Naive thymus-derived CD8-positive, alpha-beta T cell (primary cell): ENCODE measurements at regions not wholly inside any gene's neighbourhood (a gene's known extent, or its start where the extent isn't known, plus 50 kb on each side); places are given as distances from the start of the nearest gene placed in this dataset.
A peak's percentile ranks its signal among the peaks of the same experiment; 100 is the strongest.
"Not testable (repeated sequence)": the region's sequence is repeated elsewhere in the genome, so short reads cannot be mapped to it uniquely, and the experiment has no call there.

Experiments used
- ATAC-seq, 2 donors: fragments of 150-1000 bp; cut with Tn5 transposase in 1 of 2; sonication (Bioruptor Pico), chemical (Tn5 transposase) in 1 of 2; 1 replicate in 1 of 2; 2 replicates in 1 of 2; pipeline ENCODE4 v1.10.0; 2021; ENCODE audit warnings: mild to moderate bottlenecking in 2 of 2, moderate library complexity in 2 of 2
- POLR2A ChIA-PET: fragments of 350-600 bp; sonication (Branson Sonifier 250); formaldehyde crosslinking; loops from one replicate; lab custom pipeline; 2021; ENCODE audit warnings: antibody characterized with exemption; lab: Charles Lee
- DNase-seq, 10 donors: peaks; one replicate each; pipeline versions ENCODE4 v3.0.0 to v3.0.0-alpha.2; 2020 to 2022
- H3K27ac Mint-ChIP-seq, 10 donors: one replicate each; pipeline ENCODE4 v1.8.0; 2020 to 2022; ENCODE audit warnings: mild to moderate bottlenecking in 10 of 10, mixed read lengths in 10 of 10, moderate library complexity in 4 of 10, inconsistent platforms in 1 of 10
- H3K27me3 Mint-ChIP-seq, 5 donors: one replicate each; pipeline ENCODE4 v1.8.0; 2021 to 2022; ENCODE audit warnings: mixed read lengths in 5 of 5
- H3K36me3 Mint-ChIP-seq, 3 donors: one replicate each; pipeline ENCODE4 v1.8.0; 2020 to 2022; ENCODE audit warnings: mixed read lengths in 3 of 3, mild to moderate bottlenecking in 2 of 3, inconsistent platforms in 1 of 3
- H3K4me1 Mint-ChIP-seq, 4 donors: one replicate each; pipeline ENCODE4 v1.8.0; 2021 to 2022; ENCODE audit warnings: mixed read lengths in 4 of 4
- H3K4me3 Mint-ChIP-seq, 10 donors: one replicate each; pipeline ENCODE4 v1.8.0; 2020 to 2022; ENCODE audit warnings: mild to moderate bottlenecking in 10 of 10, mixed read lengths in 10 of 10, moderate library complexity in 6 of 10, inconsistent platforms in 1 of 10
- H3K9me3 Mint-ChIP-seq, 9 donors: one replicate each; pipeline ENCODE4 v1.8.0; 2020 to 2022; ENCODE audit warnings: mixed read lengths in 9 of 9, mild to moderate bottlenecking in 3 of 9, inconsistent platforms in 1 of 9, moderate library complexity in 1 of 9

GRCh38 chr5:98179791-98180755 is 593.4 kb upstream of the RGMB start:
- peaks cover 0 to 18% (median 2%) of the 10 kb centered on the region in 9 donors for H3K9me3 Mint-ChIP-seq
- peak in 1 of 10 donors; percentile 34 for DNase-seq

GRCh38 chr5:98186128-98186527 is 587.3 kb upstream of the RGMB start:
- ATAC-seq (no peak), DNase-seq (no peak)
- H3K36me3 Mint-ChIP-seq: no peaks in the 10 kb centered on the region
- POLR2A ChIA-PET: no interaction called here
- H3K27ac Mint-ChIP-seq: no peak overlapping the region
- no peak overlapping the region for H3K4me3 Mint-ChIP-seq
- no peaks in the 10 kb centered on the region for H3K4me1 Mint-ChIP-seq
- H3K27me3 Mint-ChIP-seq: no peaks in the 10 kb centered on the region
- peaks cover 0 to 16% (median 3%) of the 10 kb centered on the region in 9 donors for H3K9me3 Mint-ChIP-seq

More at GRCh38 chr5:98179791-98180755, 593.4 kb upstream of the RGMB start:
- Mint-ChIP-seq H3K4me3 (no peak overlapping the region), H3K36me3 (no peaks in the 10 kb centered on the region), H3K27me3 (peaks cover 0 to 4% (median 3%) of the 10 kb centered on the region in 5 donors), H3K4me1 (no peaks in the 10 kb centered on the region), H3K27ac (peak overlapping the region in 1 of 10 donors; percentile 28)
- POLR2A ChIA-PET: no interaction called here
- ATAC-seq: no peak

GRCh38 chr5:98187945-98188344 is 585.5 kb upstream of the RGMB start:
- DNase-seq (no peak), ATAC-seq (no peak)
- H3K4me1 Mint-ChIP-seq: no peaks in the 10 kb centered on the region
- no peak overlapping the region for H3K27ac Mint-ChIP-seq
- no peaks in the 10 kb centered on the region for H3K27me3 Mint-ChIP-seq
- no peak overlapping the region for H3K4me3 Mint-ChIP-seq
- POLR2A ChIA-PET: no interaction called here
- H3K9me3 Mint-ChIP-seq: peaks cover 0 to 13% (median 0%) of the 10 kb centered on the region in 9 donors
- H3K36me3 Mint-ChIP-seq: no peaks in the 10 kb centered on the region

GRCh38 chr5:98190344-98190743 is 583.1 kb upstream of the RGMB start:
- POLR2A ChIA-PET, H3K27ac Mint-ChIP-seq, H3K4me3 Mint-ChIP-seq, DNase-seq, H3K27me3 Mint-ChIP-seq, H3K4me1 Mint-ChIP-seq, H3K9me3 Mint-ChIP-seq, H3K36me3 Mint-ChIP-seq, ATAC-seq: not testable (repeated sequence)

- POLR2A ChIA-PET: no interaction called here
- no peaks in the 10 kb centered on the region for H3K27me3 Mint-ChIP-seq
These were observed 579.3 kb upstream of the RGMB start for GRCh38 chr5:98193921-98194760.

GRCh38 chr5:98200726-98201541 is 572.5 kb upstream of the RGMB start:
- no peaks in the 10 kb centered on the region for H3K4me1 Mint-ChIP-seq
- no peaks in the 10 kb centered on the region for H3K36me3 Mint-ChIP-seq
- POLR2A ChIA-PET: no interaction called here
- H3K4me3 Mint-ChIP-seq: no peak overlapping the region
- DNase-seq (no peak), ATAC-seq (no peak)
- peaks cover 0 to 4% (median 0%) of the 10 kb centered on the region in 9 donors for H3K9me3 Mint-ChIP-seq
- no peaks in the 10 kb centered on the region for H3K27me3 Mint-ChIP-seq
- no peak overlapping the region for H3K27ac Mint-ChIP-seq

More at GRCh38 chr5:98193921-98194760, 579.3 kb upstream of the RGMB start:
- H3K4me3 Mint-ChIP-seq: no peak overlapping the region
- no peaks in the 10 kb centered on the region for H3K4me1 Mint-ChIP-seq
- ATAC-seq (no peak), DNase-seq (no peak)
- peaks cover 0 to 10% (median 0%) of the 10 kb centered on the region in 9 donors for H3K9me3 Mint-ChIP-seq
- no peaks in the 10 kb centered on the region for H3K36me3 Mint-ChIP-seq
- no peak overlapping the region for H3K27ac Mint-ChIP-seq

- H3K27ac Mint-ChIP-seq: no peak overlapping the region
- no peaks in the 10 kb centered on the region for H3K36me3 Mint-ChIP-seq
- POLR2A ChIA-PET: no interaction called here
- H3K27me3 Mint-ChIP-seq: no peaks in the 10 kb centered on the region
- no peaks in the 10 kb centered on the region for H3K4me1 Mint-ChIP-seq
- H3K9me3 Mint-ChIP-seq: peaks cover 0 to 9% (median 0%) of the 10 kb centered on the region in 9 donors
- DNase-seq: no peak
- no peak overlapping the region for H3K4me3 Mint-ChIP-seq
- no peak for ATAC-seq
These were observed 568.7 kb upstream of the RGMB start for GRCh38 chr5:98204798-98205197.

- no peaks in the 10 kb centered on the region for H3K4me1 Mint-ChIP-seq
- ATAC-seq: no peak
- peaks cover 0 to 1% (median 0%) of the 10 kb centered on the region in 5 donors for H3K27me3 Mint-ChIP-seq
- no peaks in the 10 kb centered on the region for H3K36me3 Mint-ChIP-seq
- H3K9me3 Mint-ChIP-seq: peaks cover 0 to 9% (median 0%) of the 10 kb centered on the region in 9 donors
- DNase-seq: no peak
- H3K4me3 Mint-ChIP-seq: no peak overlapping the region
- POLR2A ChIA-PET: no interaction called here
- no peak overlapping the region for H3K27ac Mint-ChIP-seq
These were observed 567.6 kb upstream of the RGMB start for GRCh38 chr5:98205691-98206461.

GRCh38 chr5:98206566-98206965 is 566.9 kb upstream of the RGMB start:
- peaks cover 0 to 9% (median 0%) of the 10 kb centered on the region in 9 donors for H3K9me3 Mint-ChIP-seq
- POLR2A ChIA-PET: no interaction called here

GRCh38 chr5:98209418-98209817 is 564.0 kb upstream of the RGMB start:
- Mint-ChIP-seq H3K4me1 (no peaks in the 10 kb centered on the region), H3K4me3 (no peak overlapping the region), H3K36me3 (no peaks in the 10 kb centered on the region), H3K27me3 (peaks cover 0 to 1% (median 0%) of the 10 kb centered on the region in 5 donors), H3K9me3 (peaks cover 0 to 5% (median 0%) of the 10 kb centered on the region in 9 donors), H3K27ac (no peak overlapping the region)
- DNase-seq: no peak
- ATAC-seq: no peak
- POLR2A ChIA-PET: no interaction called here

More at GRCh38 chr5:98206566-98206965, 566.9 kb upstream of the RGMB start:
- Mint-ChIP-seq H3K4me1 (no peaks in the 10 kb centered on the region), H3K36me3 (no peaks in the 10 kb centered on the region), H3K27me3 (peaks cover 0 to 1% (median 0%) of the 10 kb centered on the region in 5 donors), H3K4me3 (no peak overlapping the region), H3K27ac (no peak overlapping the region)
- ATAC-seq (no peak), DNase-seq (no peak)

- ATAC-seq (no peak), DNase-seq (no peak)
- Mint-ChIP-seq H3K4me3 (no peak overlapping the region), H3K9me3 (peaks cover 0 to 3% (median 0%) of the 10 kb centered on the region in 9 donors), H3K36me3 (no peaks in the 10 kb centered on the region), H3K4me1 (peaks cover 0 to 4% (median 2%) of the 10 kb centered on the region in 4 donors), H3K27ac (no peak overlapping the region), H3K27me3 (peaks cover 0 to 1% (median 0%) of the 10 kb centered on the region in 5 donors)
- POLR2A ChIA-PET: no interaction called here
These were observed 559.0 kb upstream of the RGMB start for GRCh38 chr5:98214240-98215051.
